ENCODE measurements at regions not wholly inside any gene's neighbourhood (a gene's known extent, or its start where the extent isn't known, plus 50 kb on each side); places are given as distances from the start of the nearest gene placed in this dataset.

- Histone ChIP-seq H2AFZ (ENCODE audit: low read length) (no peak overlapping the region), H3K27ac (ENCODE audit: low read depth, low read length, poor library complexity, severe bottlenecking) (no peak overlapping the region), H3K9me2 (ENCODE audit: insufficient read depth, low read length) (no peaks in the 10 kb centered on the region), H3K9me3 (ENCODE audit: low read length) (no peaks in the 10 kb centered on the region), H3K4me3 (ENCODE audit: low read depth, low read length, poor library complexity, severe bottlenecking) (no peak overlapping the region), H3K4me2 (ENCODE audit: low read length) (no peak overlapping the region), H4K20me1 (ENCODE audit: insufficient read depth, low read length) (no peaks in the 10 kb centered on the region), H3K4me1 (ENCODE audit: insufficient read depth, low read length, poor library complexity, severe bottlenecking) (no peaks in the 10 kb centered on the region), H3K79me2 (ENCODE audit: insufficient read depth, low read depth, low read length) (no peaks in the 10 kb centered on the region), H3K36me3 (ENCODE audit: insufficient read depth, low read length) (no peaks in the 10 kb centered on the region)
- CTCF ChIA-PET (ENCODE audit: unreplicated experiment) = interaction anchor here (0.6 kb wide), 1 partner anchor 941 kb away, joined by 5 read pairs; no protein-coding TSS in a partner anchor
- no TSS peak for BruUV-seq (replicated peaks)
- peak; percentile 13 for DNase-seq (ENCODE audit: low spot score)
- intact Hi-C loops (cut with micrococcal nuclease; ENCODE audit: unreplicated experiment) = no loop called here
- POLR2A ChIA-PET = interaction anchor here (0.6 kb wide), 2 partner anchors 12 to 838 kb away, joined by 3 to 4 read pairs; no protein-coding TSS in a partner anchor
- TF ChIP-seq, protein P1, sequence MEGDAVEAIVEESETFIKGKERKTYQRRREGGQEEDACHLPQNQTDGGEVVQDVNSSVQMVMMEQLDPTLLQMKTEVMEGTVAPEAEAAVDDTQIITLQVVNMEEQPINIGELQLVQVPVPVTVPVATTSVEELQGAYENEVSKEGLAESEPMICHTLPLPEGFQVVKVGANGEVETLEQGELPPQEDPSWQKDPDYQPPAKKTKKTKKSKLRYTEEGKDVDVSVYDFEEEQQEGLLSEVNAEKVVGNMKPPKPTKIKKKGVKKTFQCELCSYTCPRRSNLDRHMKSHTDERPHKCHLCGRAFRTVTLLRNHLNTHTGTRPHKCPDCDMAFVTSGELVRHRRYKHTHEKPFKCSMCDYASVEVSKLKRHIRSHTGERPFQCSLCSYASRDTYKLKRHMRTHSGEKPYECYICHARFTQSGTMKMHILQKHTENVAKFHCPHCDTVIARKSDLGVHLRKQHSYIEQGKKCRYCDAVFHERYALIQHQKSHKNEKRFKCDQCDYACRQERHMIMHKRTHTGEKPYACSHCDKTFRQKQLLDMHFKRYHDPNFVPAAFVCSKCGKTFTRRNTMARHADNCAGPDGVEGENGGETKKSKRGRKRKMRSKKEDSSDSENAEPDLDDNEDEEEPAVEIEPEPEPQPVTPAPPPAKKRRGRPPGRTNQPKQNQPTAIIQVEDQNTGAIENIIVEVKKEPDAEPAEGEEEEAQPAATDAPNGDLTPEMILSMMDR (conservative IDR thresholded peaks at IDR 0.05; ENCODE audit: low read length) = peak; percentile 54
- TF ChIP-seq EZH2phosphoT487 (IDR thresholded peaks at IDR 0.05; ENCODE audit: borderline replicate concordance, low read depth, low read length) = no peak
These were observed 110.0 kb upstream of the C7orf33 start for GRCh38 chr7:148480479-148481146.

- Histone ChIP-seq H3K4me1 (ENCODE audit: insufficient read depth, low read length, poor library complexity, severe bottlenecking) (no peaks in the 10 kb centered on the region), H3K9me3 (ENCODE audit: low read length) (no peaks in the 10 kb centered on the region), H3K9me2 (ENCODE audit: insufficient read depth, low read length) (no peaks in the 10 kb centered on the region), H3K4me3 (ENCODE audit: low read depth, low read length, poor library complexity, severe bottlenecking) (no peak overlapping the region), H2AFZ (ENCODE audit: low read length) (no peak overlapping the region), H3K27ac (ENCODE audit: low read depth, low read length, poor library complexity, severe bottlenecking) (no peak overlapping the region), H3K36me3 (ENCODE audit: insufficient read depth, low read length) (no peaks in the 10 kb centered on the region), H3K4me2 (ENCODE audit: low read length) (no peak overlapping the region), H4K20me1 (ENCODE audit: insufficient read depth, low read length) (no peaks in the 10 kb centered on the region), H3K79me2 (ENCODE audit: insufficient read depth, low read depth, low read length) (no peaks in the 10 kb centered on the region)
- no TSS peak for BruUV-seq (replicated peaks)
- no peak for TF ChIP-seq EZH2phosphoT487 (IDR thresholded peaks at IDR 0.05; ENCODE audit: borderline replicate concordance, low read depth, low read length)
- TF ChIP-seq, protein P1 (conservative IDR thresholded peaks at IDR 0.05; ENCODE audit: low read length) = no peak
- DNase-seq (ENCODE audit: low spot score) = no peak
- ChIA-PET CTCF (ENCODE audit: unreplicated experiment) (no interaction called here), POLR2A (no interaction called here)
- intact Hi-C loops (cut with micrococcal nuclease; ENCODE audit: unreplicated experiment) = no loop called here
These were observed 109.4 kb upstream of the C7orf33 start for GRCh38 chr7:148481147-148481526.

- H3K79me2 ChIP-seq (ENCODE audit: insufficient read depth, low read depth, low read length) = no peaks in the 10 kb centered on the region
- no peak for DNase-seq (ENCODE audit: low spot score)
- POLR2A ChIA-PET = interaction anchor here (0.6 kb wide), 1 partner anchor 1010 kb away, joined by 4 read pairs; no protein-coding TSS in a partner anchor
- CTCF ChIA-PET (ENCODE audit: unreplicated experiment) = no interaction called here
- intact Hi-C loops (cut with micrococcal nuclease; ENCODE audit: unreplicated experiment) = no loop called here
- H3K36me3 ChIP-seq (ENCODE audit: insufficient read depth, low read length) = no peaks in the 10 kb centered on the region
- BruUV-seq (replicated peaks) = no TSS peak
- no peak for TF ChIP-seq EZH2phosphoT487 (IDR thresholded peaks at IDR 0.05; ENCODE audit: borderline replicate concordance, low read depth, low read length)
- TF ChIP-seq, protein P1 (conservative IDR thresholded peaks at IDR 0.05; ENCODE audit: low read length) = no peak
- H4K20me1 ChIP-seq (ENCODE audit: insufficient read depth, low read length) = no peaks in the 10 kb centered on the region
- H3K4me2 ChIP-seq (ENCODE audit: low read length) = no peak overlapping the region
- no peak overlapping the region for H3K27ac ChIP-seq (ENCODE audit: low read depth, low read length, poor library complexity, severe bottlenecking)
- H3K9me3 ChIP-seq (ENCODE audit: low read length) = no peaks in the 10 kb centered on the region
- no peak overlapping the region for H2AFZ ChIP-seq (ENCODE audit: low read length)
- H3K9me2 ChIP-seq (ENCODE audit: insufficient read depth, low read length) = no peaks in the 10 kb centered on the region
- no peak overlapping the region for H3K4me3 ChIP-seq (ENCODE audit: low read depth, low read length, poor library complexity, severe bottlenecking)
- no peaks in the 10 kb centered on the region for H3K4me1 ChIP-seq (ENCODE audit: insufficient read depth, low read length, poor library complexity, severe bottlenecking)
These were observed 108.5 kb upstream of the C7orf33 start for GRCh38 chr7:148481971-148482626.

Data from OCI-LY7 (cell line).